A673 (cell line): ENCODE measurements at regions not wholly inside any gene's neighbourhood (a gene's known extent, or its start where the extent isn't known, plus 50 kb on each side); places are given as distances from the start of the nearest gene placed in this dataset.
"Not testable (repeated sequence)": the region's sequence is repeated elsewhere in the genome, so short reads cannot be mapped to it uniquely, and the experiment has no call there.

Source experiments
- BruUV-seq: library from RNA; stranded (reverse); fragments of 400-500 nt; replicated peaks from 2 replicates; lab custom pipeline; 2021; lab: Mats Ljungman, UMichigan
- CTCF ChIA-PET: fragments of 300-600 bp; sonication (Branson Sonifier 250); formaldehyde crosslinking; loops from one replicate; lab custom pipeline; 2022; ENCODE audit warnings: antibody characterized with exemption; lab: Charles Lee
- POLR2A ChIA-PET: fragments of 300-600 bp; sonication (Branson Sonifier 250); formaldehyde crosslinking; loops from one replicate; lab custom pipeline; 2022; ENCODE audit warnings: antibody characterized with exemption; ENCODE audit not compliant: low non-redundant PET; lab: Charles Lee
- DNase-seq: peaks from one replicate; pipeline ENCODE4 v3.0.0-alpha.2; 2015; ENCODE audit warnings: low spot score
- H3K27ac ChIP-seq: fragments of 200-600 bp; sonication (generic); 2 replicates; pipeline ENCODE4 v1.5.1; 2016; ENCODE audit warnings: mixed run types, low read depth, mild to moderate bottlenecking, mixed read lengths, antibody characterized with exemption, low read length; ENCODE audit not compliant: poor library complexity, severe bottlenecking
- H3K27me3 ChIP-seq: fragments of 200-600 bp; sonication (generic); replicated peaks from 2 replicates; pipeline ENCODE4 v1.6.1; 2017; ENCODE audit warnings: mixed run types, low read depth, mild to moderate bottlenecking, mixed read lengths, antibody characterized with exemption, low read length; ENCODE audit not compliant: insufficient read depth, poor library complexity
- H3K36me3 ChIP-seq: fragments of 200-600 bp; sonication (generic); 2 replicates; pipeline ENCODE4 v1.6.1; 2016; ENCODE audit warnings: mixed run types, mild to moderate bottlenecking, mixed read lengths, antibody characterized with exemption, low read length; ENCODE audit not compliant: insufficient read depth, poor library complexity, severe bottlenecking
- H3K4me1 ChIP-seq: fragments of 200-600 bp; sonication (generic); 2 replicates; pipeline ENCODE4 v1.6.1; 2017; ENCODE audit warnings: mixed run types, mild to moderate bottlenecking, mixed read lengths, antibody characterized with exemption, low read length; ENCODE audit not compliant: insufficient read depth, poor library complexity, severe bottlenecking
- H3K4me3 ChIP-seq: fragments of 200-600 bp; sonication (generic); 2 replicates; pipeline ENCODE4 v1.5.1; 2016; ENCODE audit warnings: low read depth, mixed run types, mild to moderate bottlenecking, mixed read lengths, low read length; ENCODE audit not compliant: poor library complexity, severe bottlenecking
- H3K9me3 ChIP-seq: fragments of 200-600 bp; sonication (generic); 2 replicates; pipeline ENCODE4 v1.6.1; 2016; ENCODE audit warnings: mixed run types, low read depth, mild to moderate bottlenecking, mixed read lengths, antibody characterized with exemption, low read length; ENCODE audit not compliant: poor library complexity, severe bottlenecking
- intact Hi-C: fragments of 100-400 bp; cut with micrococcal nuclease; formaldehyde crosslinking; loops from one replicate; pipeline ENCODE4 v1.10.0; 2022; ENCODE audit not compliant: unreplicated experiment

GRCh38 chr13:16141361-16141760 is 3040.3 kb downstream of the TUBA3C start:
- H3K9me3 ChIP-seq: peaks cover 31% of the 10 kb centered on the region
- H3K4me3 ChIP-seq, H3K36me3 ChIP-seq, POLR2A ChIA-PET, H3K4me1 ChIP-seq, H3K27me3 ChIP-seq, CTCF ChIA-PET, BruUV-seq, intact Hi-C loops, H3K27ac ChIP-seq: not testable (repeated sequence)
- DNase-seq: peak; percentile 12

GRCh38 chr13:16136846-16137245 is 3044.8 kb downstream of the TUBA3C start:
- POLR2A ChIA-PET, BruUV-seq, intact Hi-C loops, H3K36me3 ChIP-seq, H3K4me3 ChIP-seq, H3K27me3 ChIP-seq, H3K27ac ChIP-seq, CTCF ChIA-PET, H3K4me1 ChIP-seq: not testable (repeated sequence)
- peaks cover 17% of the 10 kb centered on the region for H3K9me3 ChIP-seq
- peak; percentile 15 for DNase-seq

GRCh38 chr13:16128675-16129074 is 3052.9 kb downstream of the TUBA3C start:
- H3K36me3 ChIP-seq, CTCF ChIA-PET, POLR2A ChIA-PET, H3K4me1 ChIP-seq, DNase-seq, H3K27ac ChIP-seq, H3K9me3 ChIP-seq, H3K27me3 ChIP-seq, BruUV-seq, H3K4me3 ChIP-seq, intact Hi-C loops: not testable (repeated sequence)

- H3K27ac ChIP-seq, H3K27me3 ChIP-seq, H3K36me3 ChIP-seq, CTCF ChIA-PET, H3K4me3 ChIP-seq, H3K4me1 ChIP-seq, intact Hi-C loops, BruUV-seq, POLR2A ChIA-PET: not testable (repeated sequence)
- peak; percentile 23 for DNase-seq
- peaks cover 10% of the 10 kb centered on the region for H3K9me3 ChIP-seq
Measured at GRCh38 chr13:16113391-16113790, 3068.2 kb downstream of the TUBA3C start.
